GM12878 (cell line): ENCODE measurements at regions not wholly inside any gene's neighbourhood (a gene's known extent, or its start where the extent isn't known, plus 50 kb on each side); places are given as distances from the start of the nearest gene placed in this dataset.

Experiments
- ATF2 ChIP-seq: IDR thresholded peaks from 2 replicates; pipeline ENCODE4 v1.6.1; 2012; ENCODE audit warnings: low read length, inconsistent platforms
- ATF7 ChIP-seq: fragments of 450-650 bp; IDR thresholded peaks from 2 replicates; pipeline ENCODE4 v1.6.1; 2016; ENCODE audit warnings: low read depth, mild to moderate bottlenecking
- BACH1 ChIP-seq: fragments of 450-650 bp; IDR thresholded peaks from 2 replicates; pipeline ENCODE4 v1.6.1; 2017; ENCODE audit warnings: mild to moderate bottlenecking, borderline replicate concordance
- E2F8 ChIP-seq: fragments of 450-650 bp; IDR thresholded peaks from 2 replicates; pipeline ENCODE4 v1.6.1; 2018; ENCODE audit warnings: mild to moderate bottlenecking, low read depth, moderate library complexity; ENCODE audit not compliant: partially characterized antibody
- EED ChIP-seq: sonication (generic); IDR thresholded peaks from 2 replicates; pipeline ENCODE4 v1.6.1; 2016; ENCODE audit warnings: antibody characterized with exemption, low read depth
- KDM1A ChIP-seq: fragments of 200-600 bp; sonication (generic); IDR thresholded peaks from 2 replicates; pipeline ENCODE4 v1.6.1; 2016; ENCODE audit warnings: borderline replicate concordance
- LARP7 ChIP-seq: fragments of 450-650 bp; IDR thresholded peaks from 2 replicates; pipeline ENCODE4 v1.6.1; 2017; ENCODE audit warnings: mild to moderate bottlenecking
- MYC ChIP-seq: IDR thresholded peaks from 2 replicates; pipeline ENCODE4 v1.6.1; 2011; ENCODE audit warnings: mild to moderate bottlenecking, low read length, moderate library complexity, inconsistent platforms; ENCODE audit not compliant: insufficient read depth, insufficient replicate concordance, insufficient read length, severe bottlenecking
- NFYA ChIP-seq: IDR thresholded peaks from 2 replicates; pipeline ENCODE4 v1.6.1; 2011; ENCODE audit warnings: low read depth, mild to moderate bottlenecking, low read length, improper control_type of control experiment, borderline replicate concordance
- NKRF ChIP-seq: fragments of 450-650 bp; conservative IDR thresholded peaks from 2 replicates; pipeline ENCODE4 v1.6.1; 2017; ENCODE audit warnings: mild to moderate bottlenecking, moderate library complexity
- NR2C2 ChIP-seq: IDR thresholded peaks from 2 replicates; pipeline ENCODE4 v1.6.1; 2011; ENCODE audit warnings: borderline replicate concordance, low read depth; ENCODE audit not compliant: control insufficient read depth, insufficient read length
- NRF1 ChIP-seq: conservative IDR thresholded peaks from 2 replicates; pipeline ENCODE4 v1.6.1; 2011; ENCODE audit warnings: mild to moderate bottlenecking, low read depth, low read length, improper control_type of control experiment
- PML ChIP-seq: IDR thresholded peaks from 2 replicates; pipeline ENCODE4 v1.6.1; 2012; ENCODE audit warnings: low read length, inconsistent platforms
- RB1 ChIP-seq: fragments of 450-650 bp; formaldehyde crosslinking; IDR thresholded peaks from 2 replicates; pipeline ENCODE4 v1.6.1; 2017; ENCODE audit warnings: mild to moderate bottlenecking, borderline replicate concordance
- SMAD5 ChIP-seq: IDR thresholded peaks from 2 replicates; pipeline ENCODE4 v1.6.1; 2016; ENCODE audit warnings: antibody characterized with exemption, low read depth
- SRF ChIP-seq, 2 experiments: IDR thresholded peaks; 2 replicates each; pipeline ENCODE4 v1.6.1; 2011; ENCODE audit warnings: low read depth in 2 of 2, low read length in 2 of 2, mild to moderate bottlenecking in 1 of 2, moderate library complexity in 1 of 2
- STAT3 ChIP-seq: IDR thresholded peaks from 2 replicates; pipeline ENCODE4 v1.6.1; 2011; ENCODE audit warnings: low read depth, low read length, improper control_type of control experiment
- TBL1XR1 ChIP-seq: IDR thresholded peaks from 2 replicates; pipeline ENCODE4 v1.6.1; 2012; ENCODE audit warnings: low read depth, low read length, improper control_type of control experiment
- ZBTB11 ChIP-seq: fragments of 450-650 bp; formaldehyde crosslinking; IDR thresholded peaks from 2 replicates; pipeline ENCODE4 v1.5.0; 2022; ENCODE audit warnings: mild to moderate bottlenecking, missing genetic modification characterization
- ZNF207 ChIP-seq: fragments of 450-650 bp; IDR thresholded peaks from 2 replicates; pipeline ENCODE4 v1.6.1; 2014; ENCODE audit warnings: antibody characterized with exemption, mild to moderate bottlenecking, borderline replicate concordance
- ZNF24 ChIP-seq: fragments of 450-650 bp; IDR thresholded peaks from 2 replicates; pipeline ENCODE4 v1.6.1; 2017; ENCODE audit warnings: antibody characterized with exemption, mild to moderate bottlenecking
- ZNF274 ChIP-seq: IDR thresholded peaks from one replicate; pipeline ENCODE4 v1.8.0; 2011; ENCODE audit not compliant: insufficient read length, insufficient read depth

GRCh38 chr14:50045039-50045711 is 71.2 kb downstream of the VCPKMT start (continued):
- TF ChIP-seq E2F8 = no peak
- no peak for TF ChIP-seq MYC
- peak; percentile 49; the same call in 1 of the 2 replicates for TF ChIP-seq ATF7
- TF ChIP-seq KDM1A = no peak
- no peak for TF ChIP-seq RB1
- no peak for TF ChIP-seq NRF1
- TF ChIP-seq ZNF274 = no peak
- 0 out of 2 replicates have a peak, but pooled peaks have one; percentile 33 for TF ChIP-seq TBL1XR1
- no peak for TF ChIP-seq NR2C2
- TF ChIP-seq SRF (IDR thresholded peaks at IDR 0.05; ENCODE audit: low read depth in 2 of 2, low read length in 2 of 2) = 0 out of 4 replicates have a peak, but pooled peaks of 1 of the 2 experiments have one; percentile 4
- no peak for TF ChIP-seq STAT3
- TF ChIP-seq ZNF24 = no peak
- no peak for TF ChIP-seq NKRF
- no peak for TF ChIP-seq LARP7
- TF ChIP-seq EED = peak; percentile 56
- no peak for TF ChIP-seq SMAD5
- no peak for TF ChIP-seq ZBTB11 (CRISPR knock-in tag)
- TF ChIP-seq BACH1 = no peak
- TF ChIP-seq ATF2 = no peak
- TF ChIP-seq NFYA = no peak
- TF ChIP-seq ZNF207 = no peak
- TF ChIP-seq PML = no peak
